Colonic mucosa (tissue), 4 donors: ENCODE measurements at regions not wholly inside any gene's neighbourhood (a gene's known extent, or its start where the extent isn't known, plus 50 kb on each side); places are given as distances from the start of the nearest gene placed in this dataset.

Experiments used
- DNase-seq: peaks from one replicate; pipeline ENCODE4 v3.0.0-alpha.2; 2020
- H3K27ac ChIP-seq: fragments of 200-600 bp; one replicate; pipeline ENCODE4 v1.8.0; 2021
- H3K27me3 ChIP-seq: fragments of 200-600 bp; one replicate; pipeline ENCODE4 v1.8.0; 2021
- H3K36me3 ChIP-seq: fragments of 200-600 bp; one replicate; pipeline ENCODE4 v1.8.0; 2021
- H3K4me1 ChIP-seq: fragments of 200-600 bp; one replicate; pipeline ENCODE4 v1.8.0; 2021; ENCODE audit warnings: mild to moderate bottlenecking
- H3K4me3 ChIP-seq: fragments of 200-600 bp; one replicate; pipeline ENCODE4 v1.8.0; 2021
- H3K9ac ChIP-seq, 2 donors: one replicate each; pipeline ENCODE4 v1.7.0; 2013; ENCODE audit warnings: control low read depth in 2 of 2, low read depth in 2 of 2, low read length in 2 of 2
- H3K9me3 ChIP-seq: fragments of 200-600 bp; one replicate; pipeline ENCODE4 v1.8.0; 2021
- CTCF ChIP-seq: fragments of 200-600 bp; IDR thresholded peaks from one replicate; pipeline ENCODE4 v1.8.0; 2022; ENCODE audit warnings: antibody characterized with exemption, mild to moderate bottlenecking
- intact Hi-C: fragments of 100-400 bp; cut with DNase I; formaldehyde crosslinking; loops from one replicate; pipeline ENCODE4 v1.14.1; 2022
- donor health status: healthy.
- donor health status: DM: no; HTN: no; CAD: no.
- donor health status: DM: no; HTN: no; CAD: no.

- Histone ChIP-seq H3K4me3 (no peak overlapping the region), H3K27ac (no peak overlapping the region), H3K4me1 (no peaks in the 10 kb centered on the region), H3K36me3 (no peaks in the 10 kb centered on the region), H3K9me3 (no peaks in the 10 kb centered on the region), H3K27me3 (no peaks in the 10 kb centered on the region), H3K9ac (no peak overlapping the region)
- no peak for TF ChIP-seq CTCF
- intact Hi-C loops = no loop called here
- DNase-seq = no peak
Observed at GRCh38 chr20:11714886-11715285, 202.8 kb upstream of the BTBD3 start.

- H3K27ac ChIP-seq = no peak overlapping the region
- no peaks in the 10 kb centered on the region for H3K4me1 ChIP-seq
- H3K36me3 ChIP-seq = no peaks in the 10 kb centered on the region
- DNase-seq = no peak
- H3K9me3 ChIP-seq = no peaks in the 10 kb centered on the region
- no peak overlapping the region for H3K4me3 ChIP-seq
- H3K27me3 ChIP-seq = no peaks in the 10 kb centered on the region
- no peak overlapping the region for H3K9ac ChIP-seq
- intact Hi-C loops = no loop called here
- no peak for TF ChIP-seq CTCF
Observed at GRCh38 chr20:11716239-11716944, 201.3 kb upstream of the BTBD3 start.

GRCh38 chr20:11716945-11717248 lies 200.8 kb upstream of the BTBD3 start:
- intact Hi-C loops = no loop called here
- Histone ChIP-seq H3K4me3 (no peak overlapping the region), H3K4me1 (no peaks in the 10 kb centered on the region), H3K27me3 (no peaks in the 10 kb centered on the region), H3K9ac (no peak overlapping the region), H3K9me3 (no peaks in the 10 kb centered on the region), H3K27ac (no peak overlapping the region), H3K36me3 (no peaks in the 10 kb centered on the region)
- TF ChIP-seq CTCF = no peak
- DNase-seq = no peak

- intact Hi-C loops = no loop called here
Observed at GRCh38 chr20:11717562-11717961, 200.1 kb upstream of the BTBD3 start.

GRCh38 chr20:11718474-11719094 lies 199.1 kb upstream of the BTBD3 start:
- Histone ChIP-seq H3K4me3 (no peak overlapping the region), H3K4me1 (no peaks in the 10 kb centered on the region), H3K9ac (no peak overlapping the region), H3K36me3 (no peaks in the 10 kb centered on the region), H3K27ac (no peak overlapping the region), H3K27me3 (no peaks in the 10 kb centered on the region), H3K9me3 (no peaks in the 10 kb centered on the region)
- DNase-seq = no peak
- TF ChIP-seq CTCF = no peak
- intact Hi-C loops = no loop called here

More at GRCh38 chr20:11717562-11717961, 200.1 kb upstream of the BTBD3 start:
- Histone ChIP-seq H3K4me1 (no peaks in the 10 kb centered on the region), H3K9ac (no peak overlapping the region), H3K27ac (no peak overlapping the region), H3K36me3 (no peaks in the 10 kb centered on the region), H3K9me3 (no peaks in the 10 kb centered on the region), H3K4me3 (no peak overlapping the region), H3K27me3 (no peaks in the 10 kb centered on the region)
- DNase-seq = no peak
- TF ChIP-seq CTCF = no peak
